Liver (tissue), 3 donors: ENCODE measurements at regions not wholly inside any gene's neighbourhood (a gene's known extent, or its start where the extent isn't known, plus 50 kb on each side); places are given as distances from the start of the nearest gene placed in this dataset.
"Not testable (repeated sequence)": the region's sequence is repeated elsewhere in the genome, so short reads cannot be mapped to it uniquely, and the experiment has no call there.

ENCODE experiments used
- CTCF ChIP-seq: fragments of 150-350 bp; IDR thresholded peaks from 2 replicates; pipeline ENCODE4 v1.5.1; 2017; ENCODE audit warnings: improper control_type of control experiment, low read depth, low read length; ENCODE audit not compliant: missing input control
- GABPA ChIP-seq, 2 donors: IDR thresholded peaks in 1 of 2; conservative IDR thresholded peaks in 1 of 2; 2 replicates each; pipeline ENCODE4 v1.6.1; 2016; ENCODE audit warnings: antibody characterized with exemption in 2 of 2, mild to moderate bottlenecking in 1 of 2, moderate library complexity in 1 of 2
- HNF4G ChIP-seq: IDR thresholded peaks from 2 replicates; pipeline ENCODE4 v1.6.1; 2016; ENCODE audit warnings: antibody characterized with exemption
- JUND ChIP-seq, 2 donors: IDR thresholded peaks; 2 replicates each; pipeline ENCODE4 v1.6.1; 2016; ENCODE audit warnings: antibody characterized with exemption in 2 of 2
- MAX ChIP-seq: IDR thresholded peaks from 2 replicates; pipeline ENCODE4 v1.6.1; 2016; ENCODE audit warnings: antibody characterized with exemption
- RAD21 ChIP-seq, 2 donors: IDR thresholded peaks; 2 replicates each; pipeline ENCODE4 v1.6.1; 2016; ENCODE audit warnings: antibody characterized with exemption in 2 of 2, mild to moderate bottlenecking in 2 of 2
- SP1 ChIP-seq: IDR thresholded peaks from 2 replicates; pipeline ENCODE4 v1.6.1; 2018; ENCODE audit warnings: antibody characterized with exemption, mild to moderate bottlenecking
- TAF1 ChIP-seq: conservative IDR thresholded peaks from 2 replicates; pipeline ENCODE4 v1.6.1; 2016; ENCODE audit warnings: antibody characterized with exemption, mild to moderate bottlenecking
- YY1 ChIP-seq: IDR thresholded peaks from 2 replicates; pipeline ENCODE4 v1.6.1; 2016; ENCODE audit warnings: antibody characterized with exemption, mild to moderate bottlenecking
- TF ChIP-seq, protein P1 (sequence below): IDR thresholded peaks from 2 replicates; pipeline ENCODE4 v1.6.1; 2016; ENCODE audit warnings: antibody characterized with exemption, mild to moderate bottlenecking
- donor health status: healthy.
- donor health status: healthy.

DNA sequence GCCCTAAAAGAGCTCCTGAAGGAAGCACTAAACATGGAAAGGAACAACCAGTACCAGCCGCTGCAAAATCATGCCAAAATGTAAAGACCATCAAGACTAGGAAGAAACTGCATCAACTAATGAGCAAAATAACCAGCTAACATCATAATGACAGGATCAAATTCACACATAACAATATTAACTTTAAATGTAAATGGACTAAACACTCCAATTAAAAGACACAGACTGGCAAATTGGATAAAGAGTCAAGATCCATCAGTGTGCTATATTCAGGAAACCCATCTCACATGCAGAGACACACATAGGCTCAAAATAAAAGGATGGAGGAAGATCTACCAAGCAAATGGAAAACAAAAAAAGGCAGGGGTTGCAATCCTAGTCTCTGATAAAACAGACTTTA is 364.4 kb downstream of the CD83 start:
- not testable (repeated sequence) for TF ChIP-seq CTCF; MAX; GABPA (IDR thresholded peaks at IDR 0.05 in 1 of 2, conservative IDR thresholded peaks at IDR 0.05 in 1 of 2); RAD21 (IDR thresholded peaks at IDR 0.05); YY1; HNF4G; SP1; TAF1; JUND (IDR thresholded peaks at IDR 0.05)
- TF ChIP-seq, protein P1, sequence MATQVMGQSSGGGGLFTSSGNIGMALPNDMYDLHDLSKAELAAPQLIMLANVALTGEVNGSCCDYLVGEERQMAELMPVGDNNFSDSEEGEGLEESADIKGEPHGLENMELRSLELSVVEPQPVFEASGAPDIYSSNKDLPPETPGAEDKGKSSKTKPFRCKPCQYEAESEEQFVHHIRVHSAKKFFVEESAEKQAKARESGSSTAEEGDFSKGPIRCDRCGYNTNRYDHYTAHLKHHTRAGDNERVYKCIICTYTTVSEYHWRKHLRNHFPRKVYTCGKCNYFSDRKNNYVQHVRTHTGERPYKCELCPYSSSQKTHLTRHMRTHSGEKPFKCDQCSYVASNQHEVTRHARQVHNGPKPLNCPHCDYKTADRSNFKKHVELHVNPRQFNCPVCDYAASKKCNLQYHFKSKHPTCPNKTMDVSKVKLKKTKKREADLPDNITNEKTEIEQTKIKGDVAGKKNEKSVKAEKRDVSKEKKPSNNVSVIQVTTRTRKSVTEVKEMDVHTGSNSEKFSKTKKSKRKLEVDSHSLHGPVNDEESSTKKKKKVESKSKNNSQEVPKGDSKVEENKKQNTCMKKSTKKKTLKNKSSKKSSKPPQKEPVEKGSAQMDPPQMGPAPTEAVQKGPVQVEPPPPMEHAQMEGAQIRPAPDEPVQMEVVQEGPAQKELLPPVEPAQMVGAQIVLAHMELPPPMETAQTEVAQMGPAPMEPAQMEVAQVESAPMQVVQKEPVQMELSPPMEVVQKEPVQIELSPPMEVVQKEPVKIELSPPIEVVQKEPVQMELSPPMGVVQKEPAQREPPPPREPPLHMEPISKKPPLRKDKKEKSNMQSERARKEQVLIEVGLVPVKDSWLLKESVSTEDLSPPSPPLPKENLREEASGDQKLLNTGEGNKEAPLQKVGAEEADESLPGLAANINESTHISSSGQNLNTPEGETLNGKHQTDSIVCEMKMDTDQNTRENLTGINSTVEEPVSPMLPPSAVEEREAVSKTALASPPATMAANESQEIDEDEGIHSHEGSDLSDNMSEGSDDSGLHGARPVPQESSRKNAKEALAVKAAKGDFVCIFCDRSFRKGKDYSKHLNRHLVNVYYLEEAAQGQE = not testable (repeated sequence)
